ENCODE measurements at regions not wholly inside any gene's neighbourhood (a gene's known extent, or its start where the extent isn't known, plus 50 kb on each side); places are given as distances from the start of the nearest gene placed in this dataset.
A peak's percentile ranks its signal among the peaks of the same experiment; 100 is the strongest.

DNA sequence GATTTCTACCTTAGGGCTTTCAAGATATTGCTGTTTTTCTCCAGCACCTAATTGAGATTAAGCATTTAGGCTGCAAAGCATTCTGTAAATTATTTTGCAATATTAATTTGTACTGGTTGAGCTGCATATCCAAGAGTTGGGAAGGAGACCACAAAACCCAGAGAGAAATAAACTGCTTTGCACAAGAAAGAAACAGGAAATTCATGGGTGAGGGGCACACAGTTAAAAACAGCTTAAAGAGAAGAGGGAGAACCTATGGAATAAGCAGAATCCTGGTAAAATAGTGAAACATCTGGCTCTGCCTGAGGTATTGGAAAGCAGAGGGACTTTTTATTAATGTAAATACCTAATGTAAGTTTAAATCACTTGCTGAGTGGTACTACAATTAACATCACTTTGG is 243.0 kb downstream of the TMEM167A start:
- Mint-ChIP-seq H3K36me3 (peaks cover 34% of the 10 kb centered on the region), H3K27me3 (ENCODE audit: low read depth) (peaks cover 8% of the 10 kb centered on the region), H3K4me3 (peak overlapping the region; percentile 8; the same call in 1 of the 2 replicates), H3K9me3 (peaks cover 38% of the 10 kb centered on the region), H3K4me1 (peaks cover 28% of the 10 kb centered on the region), H3K27ac (peak overlapping the region; percentile 42)
- POLR2A ChIA-PET, result no interaction called here
- DNase-seq (ENCODE audit: low spot score) (no peak), ATAC-seq (peak; percentile 44; the same call in 1 of the 2 replicates)
- CTCF ChIA-PET, result interaction anchor here (1.0 kb wide), 1 partner anchor 13 kb away, joined by 3 read pairs; no protein-coding TSS in a partner anchor
- TF ChIP-seq ZNF219 (CRISPR knock-in tag; IDR thresholded peaks at IDR 0.05; ENCODE audit: borderline replicate concordance), result no peak
- no peak for TF ChIP-seq E2F1 (CRISPR knock-in tag; IDR thresholded peaks at IDR 0.05)
- no peak for TF ChIP-seq AR (CRISPR knock-in tag; IDR thresholded peaks at IDR 0.05)

GRCh38 chr5:82833277-82833676 is 243.9 kb downstream of the TMEM167A start:
- Mint-ChIP-seq H3K27ac (no peak overlapping the region), H3K4me1 (peaks cover 26% of the 10 kb centered on the region), H3K36me3 (peaks cover 34% of the 10 kb centered on the region), H3K4me3 (no peak overlapping the region), H3K9me3 (peaks cover 38% of the 10 kb centered on the region), H3K27me3 (ENCODE audit: low read depth) (peaks cover 8% of the 10 kb centered on the region)
- DNase-seq (ENCODE audit: low spot score) (no peak), ATAC-seq (no peak)
- CTCF ChIA-PET, result no interaction called here
- POLR2A ChIA-PET, result no interaction called here
- TF ChIP-seq FOXK1 (CRISPR knock-in tag; IDR thresholded peaks at IDR 0.05), result no peak
- no peak for TF ChIP-seq E2F1 (CRISPR knock-in tag; IDR thresholded peaks at IDR 0.05)
- no peak for TF ChIP-seq TEAD1 (CRISPR knock-in tag; IDR thresholded peaks at IDR 0.05)
- TF ChIP-seq, protein P1, sequence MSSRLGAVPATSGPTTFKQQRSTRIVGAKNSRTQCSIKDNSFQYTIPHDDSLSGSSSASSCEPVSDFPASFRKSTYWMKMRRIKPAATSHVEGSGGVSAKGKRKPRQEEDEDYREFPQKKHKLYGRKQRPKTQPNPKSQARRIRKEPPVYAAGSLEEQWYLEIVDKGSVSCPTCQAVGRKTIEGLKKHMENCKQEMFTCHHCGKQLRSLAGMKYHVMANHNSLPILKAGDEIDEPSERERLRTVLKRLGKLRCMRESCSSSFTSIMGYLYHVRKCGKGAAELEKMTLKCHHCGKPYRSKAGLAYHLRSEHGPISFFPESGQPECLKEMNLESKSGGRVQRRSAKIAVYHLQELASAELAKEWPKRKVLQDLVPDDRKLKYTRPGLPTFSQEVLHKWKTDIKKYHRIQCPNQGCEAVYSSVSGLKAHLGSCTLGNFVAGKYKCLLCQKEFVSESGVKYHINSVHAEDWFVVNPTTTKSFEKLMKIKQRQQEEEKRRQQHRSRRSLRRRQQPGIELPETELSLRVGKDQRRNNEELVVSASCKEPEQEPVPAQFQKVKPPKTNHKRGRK (CRISPR knock-in tag; IDR thresholded peaks at IDR 0.05; ENCODE audit: borderline replicate concordance), result no peak
- TF ChIP-seq, protein P2, sequence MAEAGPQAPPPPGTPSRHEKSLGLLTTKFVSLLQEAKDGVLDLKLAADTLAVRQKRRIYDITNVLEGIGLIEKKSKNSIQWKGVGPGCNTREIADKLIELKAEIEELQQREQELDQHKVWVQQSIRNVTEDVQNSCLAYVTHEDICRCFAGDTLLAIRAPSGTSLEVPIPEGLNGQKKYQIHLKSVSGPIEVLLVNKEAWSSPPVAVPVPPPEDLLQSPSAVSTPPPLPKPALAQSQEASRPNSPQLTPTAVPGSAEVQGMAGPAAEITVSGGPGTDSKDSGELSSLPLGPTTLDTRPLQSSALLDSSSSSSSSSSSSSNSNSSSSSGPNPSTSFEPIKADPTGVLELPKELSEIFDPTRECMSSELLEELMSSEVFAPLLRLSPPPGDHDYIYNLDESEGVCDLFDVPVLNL (CRISPR knock-in tag; IDR thresholded peaks at IDR 0.05; ENCODE audit: borderline replicate concordance, low read depth), result no peak
- TF ChIP-seq, protein P3, sequence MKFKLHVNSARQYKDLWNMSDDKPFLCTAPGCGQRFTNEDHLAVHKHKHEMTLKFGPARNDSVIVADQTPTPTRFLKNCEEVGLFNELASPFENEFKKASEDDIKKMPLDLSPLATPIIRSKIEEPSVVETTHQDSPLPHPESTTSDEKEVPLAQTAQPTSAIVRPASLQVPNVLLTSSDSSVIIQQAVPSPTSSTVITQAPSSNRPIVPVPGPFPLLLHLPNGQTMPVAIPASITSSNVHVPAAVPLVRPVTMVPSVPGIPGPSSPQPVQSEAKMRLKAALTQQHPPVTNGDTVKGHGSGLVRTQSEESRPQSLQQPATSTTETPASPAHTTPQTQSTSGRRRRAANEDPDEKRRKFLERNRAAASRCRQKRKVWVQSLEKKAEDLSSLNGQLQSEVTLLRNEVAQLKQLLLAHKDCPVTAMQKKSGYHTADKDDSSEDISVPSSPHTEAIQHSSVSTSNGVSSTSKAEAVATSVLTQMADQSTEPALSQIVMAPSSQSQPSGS (CRISPR knock-in tag; IDR thresholded peaks at IDR 0.05; ENCODE audit: borderline replicate concordance, low read depth), result no peak
- no peak for TF ChIP-seq USF1 (CRISPR knock-in tag; IDR thresholded peaks at IDR 0.05)
- no peak for TF ChIP-seq IRF1 (CRISPR knock-in tag; IDR thresholded peaks at IDR 0.05)
- no peak for TF ChIP-seq JUN (CRISPR knock-in tag; IDR thresholded peaks at IDR 0.05)
- TF ChIP-seq EMX1 (CRISPR knock-in tag; IDR thresholded peaks at IDR 0.05), result no peak
- no peak for TF ChIP-seq TEAD4 (CRISPR knock-in tag; IDR thresholded peaks at IDR 0.05)
- TF ChIP-seq PREB (CRISPR knock-in tag; IDR thresholded peaks at IDR 0.05; ENCODE audit: borderline replicate concordance), result no peak
- TF ChIP-seq ZNF232 (CRISPR knock-in tag; IDR thresholded peaks at IDR 0.05), result no peak
- no peak for TF ChIP-seq ATF6 (CRISPR knock-in tag; IDR thresholded peaks at IDR 0.05)
- no peak for TF ChIP-seq ZNF121 (CRISPR knock-in tag; IDR thresholded peaks at IDR 0.05)
- TF ChIP-seq GTF2I (CRISPR knock-in tag; conservative IDR thresholded peaks at IDR 0.05), result no peak
- TF ChIP-seq, protein P4, sequence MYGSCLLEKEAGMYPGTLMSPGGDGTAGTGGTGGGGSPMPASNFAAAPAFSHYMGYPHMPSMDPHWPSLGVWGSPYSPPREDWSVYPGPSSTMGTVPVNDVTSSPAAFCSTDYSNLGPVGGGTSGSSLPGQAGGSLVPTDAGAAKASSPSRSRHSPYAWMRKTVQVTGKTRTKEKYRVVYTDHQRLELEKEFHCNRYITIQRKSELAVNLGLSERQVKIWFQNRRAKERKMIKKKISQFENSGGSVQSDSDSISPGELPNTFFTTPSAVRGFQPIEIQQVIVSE (CRISPR knock-in tag; IDR thresholded peaks at IDR 0.05; ENCODE audit: borderline replicate concordance), result no peak
